GM19397 (cell line): ENCODE measurements at regions not wholly inside any gene's neighbourhood (a gene's known extent, or its start where the extent isn't known, plus 50 kb on each side); places are given as distances from the start of the nearest gene placed in this dataset.

Experiments
- ATAC-seq: cut with Tn5 transposase; IDR thresholded peaks from one replicate; pipeline ENCODE4 v1.9.1; 2021; ENCODE audit warnings: mild to moderate bottlenecking, moderate library complexity; ENCODE audit not compliant: unreplicated experiment

GRCh38 chr10:44476409-44477045, 91.6 kb upstream of the CXCL12 start:
- no peak for ATAC-seq

- ATAC-seq: no peak
Observed at GRCh38 chr10:44477046-44477425, 92.1 kb upstream of the CXCL12 start.

- ATAC-seq: no peak
Observed at GRCh38 chr10:44478040-44478439, 93.1 kb upstream of the CXCL12 start.

GRCh38 chr10:44478876-44479705, 94.2 kb upstream of the CXCL12 start:
- no peak for ATAC-seq

- ATAC-seq: no peak
Observed at GRCh38 chr10:44492678-44493077, 107.8 kb upstream of the CXCL12 start.

GRCh38 chr10:44498222-44498621, 113.3 kb upstream of the CXCL12 start:
- ATAC-seq: no peak

- no peak for ATAC-seq
Observed at GRCh38 chr10:44500451-44500850, 115.6 kb upstream of the CXCL12 start.

GRCh38 chr10:44506386-44506785, 121.5 kb upstream of the CXCL12 start:
- no peak for ATAC-seq

GRCh38 chr10:44510379-44511115, 125.7 kb upstream of the CXCL12 start:
- no peak for ATAC-seq

- ATAC-seq: no peak
Observed at GRCh38 chr10:44511166-44511565, 126.3 kb upstream of the CXCL12 start.

- no peak for ATAC-seq
Observed at GRCh38 chr10:44511601-44512000, 126.7 kb upstream of the CXCL12 start.

- no peak for ATAC-seq
Observed at GRCh38 chr10:44512431-44513022, 127.6 kb upstream of the CXCL12 start.

- no peak for ATAC-seq
Observed at GRCh38 chr10:44513591-44513990, 128.7 kb upstream of the CXCL12 start.

GRCh38 chr10:44516891-44517290, 132.0 kb upstream of the CXCL12 start:
- ATAC-seq: no peak

- no peak for ATAC-seq
Observed at GRCh38 chr10:44517635-44518034, 132.7 kb upstream of the CXCL12 start.

- ATAC-seq: no peak
Observed at GRCh38 chr10:44519361-44519760, 134.5 kb upstream of the CXCL12 start.

GRCh38 chr10:44520651-44521050, 135.8 kb upstream of the CXCL12 start:
- no peak for ATAC-seq

GRCh38 chr10:44539178-44539577, 154.3 kb upstream of the CXCL12 start:
- no peak for ATAC-seq

GRCh38 chr10:44552726-44553125, 167.8 kb upstream of the CXCL12 start:
- ATAC-seq: no peak

GRCh38 chr10:44557596-44558191, 172.8 kb upstream of the CXCL12 start:
- no peak for ATAC-seq

- ATAC-seq: no peak
Observed at GRCh38 chr10:44558521-44558920, 173.6 kb upstream of the CXCL12 start.
